ENCODE measurements at regions not wholly inside any gene's neighbourhood (a gene's known extent, or its start where the extent isn't known, plus 50 kb on each side); places are given as distances from the start of the nearest gene placed in this dataset.

GRCh38 chr13:59112221-59112718, 1051.5 kb downstream of the DIAPH3 start:
- H3K79me1 ChIP-seq (ENCODE audit: low read length) = no peaks in the 10 kb centered on the region
- H3K27ac ChIP-seq (ENCODE audit: low read depth, low read length) = no peak overlapping the region
- no peaks in the 10 kb centered on the region for H3K4me1 ChIP-seq (ENCODE audit: control insufficient read depth in 1 of 2, insufficient read depth in 2 of 2, low read length in 2 of 2)
- H4K8ac ChIP-seq (ENCODE audit: low read depth, low read length) = no peak overlapping the region
- no peaks in the 10 kb centered on the region for H3K27me3 ChIP-seq (ENCODE audit: insufficient read depth, low read length)
- no peak overlapping the region for H2AK5ac ChIP-seq (ENCODE audit: low read length)
- H3K4me3 ChIP-seq (ENCODE audit: low read depth, low read length) = no peak overlapping the region
- no peaks in the 10 kb centered on the region for H3K9me3 ChIP-seq (ENCODE audit: insufficient read depth, low read depth, low read length)
- H3K18ac ChIP-seq (ENCODE audit: low read length) = no peak overlapping the region
- H2BK12ac ChIP-seq (ENCODE audit: low read length) = no peak overlapping the region
- no peak overlapping the region for H2BK120ac ChIP-seq (ENCODE audit: insufficient read depth, low read length, poor library complexity)
- no peak overlapping the region for H4K12ac ChIP-seq (ENCODE audit: low read depth, low read length)
- H3K36me3 ChIP-seq (ENCODE audit: control insufficient read depth in 1 of 2, insufficient read depth in 2 of 2, low read length in 2 of 2) = no peaks in the 10 kb centered on the region
- no peak overlapping the region for H2AFZ ChIP-seq (ENCODE audit: insufficient read depth, low read length, poor library complexity)
- H3K14ac ChIP-seq (ENCODE audit: low read length) = no peak overlapping the region
- H4K91ac ChIP-seq (ENCODE audit: low read depth, low read length) = no peak overlapping the region
- H2BK5ac ChIP-seq (ENCODE audit: low read depth, low read length, poor library complexity) = no peak overlapping the region
- H3K79me2 ChIP-seq (ENCODE audit: control insufficient read depth, insufficient read depth, low read length, poor library complexity) = no peaks in the 10 kb centered on the region
- H3K4ac ChIP-seq (ENCODE audit: low read depth, low read length) = no peak overlapping the region
- no peak overlapping the region for H3K9ac ChIP-seq (ENCODE audit: low read length)
- no peak overlapping the region for H3K4me2 ChIP-seq (ENCODE audit: low read length)
- WGBS (ENCODE audit: extremely low coverage, insufficient coverage, insufficient read length) = 100% methylated on average over 1 of the region's 6 CpGs
- H3K23ac ChIP-seq (ENCODE audit: low read length) = no peak overlapping the region
- peak in 1 of 2 donors; percentile 3 for DNase-seq

- Histone ChIP-seq H3K4ac (ENCODE audit: low read depth, low read length) (no peak overlapping the region), H3K79me2 (ENCODE audit: control insufficient read depth, insufficient read depth, low read length, poor library complexity) (no peaks in the 10 kb centered on the region), H4K8ac (ENCODE audit: low read depth, low read length) (no peak overlapping the region), H3K9me3 (ENCODE audit: insufficient read depth, low read depth, low read length) (peaks cover 2% of the 10 kb centered on the region), H3K4me3 (ENCODE audit: low read depth, low read length) (no peak overlapping the region), H2AFZ (ENCODE audit: insufficient read depth, low read length, poor library complexity) (no peak overlapping the region), H3K27me3 (ENCODE audit: insufficient read depth, low read length) (no peaks in the 10 kb centered on the region), H2BK120ac (ENCODE audit: insufficient read depth, low read length, poor library complexity) (no peak overlapping the region), H4K12ac (ENCODE audit: low read depth, low read length) (no peak overlapping the region), H3K18ac (ENCODE audit: low read length) (no peak overlapping the region), H3K79me1 (ENCODE audit: low read length) (no peaks in the 10 kb centered on the region), H2AK5ac (ENCODE audit: low read length) (no peak overlapping the region), H3K27ac (ENCODE audit: low read depth, low read length) (no peak overlapping the region), H3K9ac (ENCODE audit: low read length) (no peak overlapping the region), H4K91ac (ENCODE audit: low read depth, low read length) (no peak overlapping the region), H3K4me2 (ENCODE audit: low read length) (no peak overlapping the region), H3K36me3 (ENCODE audit: control insufficient read depth in 1 of 2, insufficient read depth in 2 of 2, low read length in 2 of 2) (no peaks in the 10 kb centered on the region), H3K14ac (ENCODE audit: low read length) (no peak overlapping the region), H3K23ac (ENCODE audit: low read length) (no peak overlapping the region), H2BK12ac (ENCODE audit: low read length) (no peak overlapping the region), H2BK5ac (ENCODE audit: low read depth, low read length, poor library complexity) (no peak overlapping the region), H3K4me1 (ENCODE audit: control insufficient read depth in 1 of 2, insufficient read depth in 2 of 2, low read length in 2 of 2) (no peaks in the 10 kb centered on the region)
- DNase-seq = no peak
- no CpG with 5 or more reads among the region's 2 CpGs for WGBS (ENCODE audit: extremely low coverage, insufficient coverage, insufficient read length)
Measured at GRCh38 chr13:59119475-59119874, 1044.3 kb downstream of the DIAPH3 start.

GRCh38 chr13:59120297-59120843, 1043.4 kb downstream of the DIAPH3 start:
- Histone ChIP-seq H3K18ac (ENCODE audit: low read length) (no peak overlapping the region), H2BK12ac (ENCODE audit: low read length) (no peak overlapping the region), H3K4me2 (ENCODE audit: low read length) (no peak overlapping the region), H3K27me3 (ENCODE audit: insufficient read depth, low read length) (no peaks in the 10 kb centered on the region), H3K4me1 (ENCODE audit: control insufficient read depth in 1 of 2, insufficient read depth in 2 of 2, low read length in 2 of 2) (no peaks in the 10 kb centered on the region), H2BK120ac (ENCODE audit: insufficient read depth, low read length, poor library complexity) (no peak overlapping the region), H4K8ac (ENCODE audit: low read depth, low read length) (no peak overlapping the region), H3K27ac (ENCODE audit: low read depth, low read length) (no peak overlapping the region), H2BK5ac (ENCODE audit: low read depth, low read length, poor library complexity) (no peak overlapping the region), H3K23ac (ENCODE audit: low read length) (no peak overlapping the region), H3K9ac (ENCODE audit: low read length) (no peak overlapping the region), H3K4ac (ENCODE audit: low read depth, low read length) (no peak overlapping the region), H3K4me3 (ENCODE audit: low read depth, low read length) (no peak overlapping the region), H4K12ac (ENCODE audit: low read depth, low read length) (no peak overlapping the region), H3K79me1 (ENCODE audit: low read length) (no peaks in the 10 kb centered on the region), H2AK5ac (ENCODE audit: low read length) (no peak overlapping the region), H3K14ac (ENCODE audit: low read length) (no peak overlapping the region), H3K9me3 (ENCODE audit: insufficient read depth, low read depth, low read length) (peaks cover 2% of the 10 kb centered on the region), H3K79me2 (ENCODE audit: control insufficient read depth, insufficient read depth, low read length, poor library complexity) (no peaks in the 10 kb centered on the region), H2AFZ (ENCODE audit: insufficient read depth, low read length, poor library complexity) (no peak overlapping the region), H3K36me3 (ENCODE audit: control insufficient read depth in 1 of 2, insufficient read depth in 2 of 2, low read length in 2 of 2) (no peaks in the 10 kb centered on the region), H4K91ac (ENCODE audit: low read depth, low read length) (no peak overlapping the region)
- no peak for DNase-seq
- WGBS (ENCODE audit: extremely low coverage, insufficient coverage, insufficient read length) = no CpG with 5 or more reads among the region's 7 CpGs

- Histone ChIP-seq H2BK120ac (ENCODE audit: insufficient read depth, low read length, poor library complexity) (no peak overlapping the region), H3K4me2 (ENCODE audit: low read length) (no peak overlapping the region), H3K18ac (ENCODE audit: low read length) (no peak overlapping the region), H4K8ac (ENCODE audit: low read depth, low read length) (no peak overlapping the region), H3K4me3 (ENCODE audit: low read depth, low read length) (no peak overlapping the region), H3K9me3 (ENCODE audit: insufficient read depth, low read depth, low read length) (peaks cover 2% of the 10 kb centered on the region), H3K4me1 (ENCODE audit: control insufficient read depth in 1 of 2, insufficient read depth in 2 of 2, low read length in 2 of 2) (no peaks in the 10 kb centered on the region), H3K79me2 (ENCODE audit: control insufficient read depth, insufficient read depth, low read length, poor library complexity) (no peaks in the 10 kb centered on the region), H4K91ac (ENCODE audit: low read depth, low read length) (no peak overlapping the region), H2BK12ac (ENCODE audit: low read length) (no peak overlapping the region), H3K27ac (ENCODE audit: low read depth, low read length) (no peak overlapping the region), H3K4ac (ENCODE audit: low read depth, low read length) (no peak overlapping the region), H2AK5ac (ENCODE audit: low read length) (no peak overlapping the region), H4K12ac (ENCODE audit: low read depth, low read length) (no peak overlapping the region), H3K36me3 (ENCODE audit: control insufficient read depth in 1 of 2, insufficient read depth in 2 of 2, low read length in 2 of 2) (no peaks in the 10 kb centered on the region), H3K79me1 (ENCODE audit: low read length) (no peaks in the 10 kb centered on the region), H3K14ac (ENCODE audit: low read length) (no peak overlapping the region), H3K23ac (ENCODE audit: low read length) (no peak overlapping the region), H3K9ac (ENCODE audit: low read length) (no peak overlapping the region), H2BK5ac (ENCODE audit: low read depth, low read length, poor library complexity) (no peak overlapping the region), H3K27me3 (ENCODE audit: insufficient read depth, low read length) (no peaks in the 10 kb centered on the region), H2AFZ (ENCODE audit: insufficient read depth, low read length, poor library complexity) (no peak overlapping the region)
- WGBS (ENCODE audit: extremely low coverage, insufficient coverage, insufficient read length) = no CpG with 5 or more reads among the region's 3 CpGs
- DNase-seq = peak in 1 of 2 donors; percentile 30
Measured at GRCh38 chr13:59121507-59121906, 1042.2 kb downstream of the DIAPH3 start.

All from trophoblast cell (in vitro differentiated cells and primary cell).